Hepatic stellate cell (primary cell): ENCODE measurements at regions not wholly inside any gene's neighbourhood (a gene's known extent, or its start where the extent isn't known, plus 50 kb on each side); places are given as distances from the start of the nearest gene placed in this dataset.

Experiments used
- DNase-seq: peaks from one replicate; pipeline ENCODE4 v3.0.0; 2011; ENCODE audit warnings: low spot score

GRCh38 chr3:78148986-78149717 lies 1109.3 kb downstream of the ROBO2 start:
- DNase-seq: no peak

- DNase-seq: no peak
These were observed 1114.1 kb downstream of the ROBO2 start for GRCh38 chr3:78153973-78154372.

- no peak for DNase-seq
These were observed 1114.8 kb downstream of the ROBO2 start for GRCh38 chr3:78154521-78155186.

- no peak for DNase-seq
These were observed 1121.8 kb downstream of the ROBO2 start for GRCh38 chr3:78161736-78162135.

- no peak for DNase-seq
These were observed 1123.5 kb downstream of the ROBO2 start for GRCh38 chr3:78163379-78163778.

GRCh38 chr3:78165876-78166275 lies 1126.0 kb downstream of the ROBO2 start:
- no peak for DNase-seq

GRCh38 chr3:78174821-78175220 lies 1134.9 kb downstream of the ROBO2 start:
- DNase-seq: no peak

GRCh38 chr3:78176869-78177268 lies 1137.0 kb downstream of the ROBO2 start:
- DNase-seq: no peak

- no peak for DNase-seq
These were observed 1137.9 kb downstream of the ROBO2 start for GRCh38 chr3:78177780-78178179.

GRCh38 chr3:78178209-78178608 lies 1138.3 kb downstream of the ROBO2 start:
- no peak for DNase-seq

GRCh38 chr3:78178740-78179363 lies 1139.0 kb downstream of the ROBO2 start:
- DNase-seq: no peak

GRCh38 chr3:78183906-78184599 lies 1144.2 kb downstream of the ROBO2 start:
- no peak for DNase-seq

GRCh38 chr3:78186404-78186803 lies 1146.5 kb downstream of the ROBO2 start:
- DNase-seq: no peak

- DNase-seq: no peak
These were observed 1161.2 kb downstream of the ROBO2 start for GRCh38 chr3:78201091-78201490.

- peak; percentile 41 for DNase-seq
These were observed 1165.1 kb downstream of the ROBO2 start for GRCh38 chr3:78204977-78205376.

GRCh38 chr3:78221300-78221699 lies 1181.4 kb downstream of the ROBO2 start:
- DNase-seq: no peak

GRCh38 chr3:78221796-78222195 lies 1181.9 kb downstream of the ROBO2 start:
- no peak for DNase-seq

GRCh38 chr3:78235841-78236240 lies 1195.9 kb downstream of the ROBO2 start:
- DNase-seq: no peak

GRCh38 chr3:78238811-78239210 lies 1198.9 kb downstream of the ROBO2 start:
- no peak for DNase-seq

GRCh38 chr3:78242724-78243123 lies 1202.8 kb downstream of the ROBO2 start:
- no peak for DNase-seq

- DNase-seq: no peak
These were observed 1204.2 kb downstream of the ROBO2 start for GRCh38 chr3:78244136-78244535.

GRCh38 chr3:78249294-78249693 lies 1209.4 kb downstream of the ROBO2 start:
- no peak for DNase-seq

- no peak for DNase-seq
These were observed 1214.0 kb downstream of the ROBO2 start for GRCh38 chr3:78253860-78254259.
